ENCODE measurements at regions not wholly inside any gene's neighbourhood (a gene's known extent, or its start where the extent isn't known, plus 50 kb on each side); places are given as distances from the start of the nearest gene placed in this dataset.

DNA sequence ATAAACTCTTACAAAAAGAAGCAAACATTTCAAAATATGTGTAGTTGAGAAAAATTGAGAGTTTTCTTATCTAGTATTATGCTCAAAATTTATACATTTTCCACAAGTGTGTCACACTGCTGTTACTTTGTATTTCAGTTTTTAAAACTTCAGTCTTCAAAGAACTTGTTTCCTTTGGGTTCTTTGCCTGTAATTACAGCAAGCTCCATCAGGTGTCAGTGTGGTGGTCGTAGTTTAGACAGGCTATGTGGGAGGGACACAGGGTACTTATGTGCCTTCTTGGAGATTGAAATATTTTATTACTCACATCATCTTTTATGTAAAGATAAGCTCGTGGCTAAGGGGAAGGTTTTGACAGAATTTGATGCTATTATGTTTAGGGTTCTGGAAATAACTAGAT lies 360.5 kb downstream of the FGFR2 start:
- no peak overlapping the region for H3K4me3 ChIP-seq (ENCODE audit: low read length, poor library complexity, severe bottlenecking)
- no peaks in the 10 kb centered on the region for H3K36me3 ChIP-seq (ENCODE audit: insufficient read depth, low read length)
- TF ChIP-seq EZH2phosphoT487 (IDR thresholded peaks at IDR 0.05; ENCODE audit: borderline replicate concordance), result no peak
- TF ChIP-seq, protein P1, sequence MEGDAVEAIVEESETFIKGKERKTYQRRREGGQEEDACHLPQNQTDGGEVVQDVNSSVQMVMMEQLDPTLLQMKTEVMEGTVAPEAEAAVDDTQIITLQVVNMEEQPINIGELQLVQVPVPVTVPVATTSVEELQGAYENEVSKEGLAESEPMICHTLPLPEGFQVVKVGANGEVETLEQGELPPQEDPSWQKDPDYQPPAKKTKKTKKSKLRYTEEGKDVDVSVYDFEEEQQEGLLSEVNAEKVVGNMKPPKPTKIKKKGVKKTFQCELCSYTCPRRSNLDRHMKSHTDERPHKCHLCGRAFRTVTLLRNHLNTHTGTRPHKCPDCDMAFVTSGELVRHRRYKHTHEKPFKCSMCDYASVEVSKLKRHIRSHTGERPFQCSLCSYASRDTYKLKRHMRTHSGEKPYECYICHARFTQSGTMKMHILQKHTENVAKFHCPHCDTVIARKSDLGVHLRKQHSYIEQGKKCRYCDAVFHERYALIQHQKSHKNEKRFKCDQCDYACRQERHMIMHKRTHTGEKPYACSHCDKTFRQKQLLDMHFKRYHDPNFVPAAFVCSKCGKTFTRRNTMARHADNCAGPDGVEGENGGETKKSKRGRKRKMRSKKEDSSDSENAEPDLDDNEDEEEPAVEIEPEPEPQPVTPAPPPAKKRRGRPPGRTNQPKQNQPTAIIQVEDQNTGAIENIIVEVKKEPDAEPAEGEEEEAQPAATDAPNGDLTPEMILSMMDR (conservative IDR thresholded peaks at IDR 0.05; ENCODE audit: low read length), result no peak; the same call in 1 of the 2 replicates
- no peaks in the 10 kb centered on the region for H3K9me2 ChIP-seq (replicated peaks; ENCODE audit: low read depth, low read length)
- H4K20me1 ChIP-seq (ENCODE audit: insufficient read depth, low read length, poor library complexity, severe bottlenecking), result no peaks in the 10 kb centered on the region
- H3K27me3 ChIP-seq (ENCODE audit: insufficient read depth, low read length, poor library complexity, severe bottlenecking), result no peaks in the 10 kb centered on the region
- no peak overlapping the region for H2AFZ ChIP-seq (ENCODE audit: low read length)
- H3K4me1 ChIP-seq (ENCODE audit: insufficient read depth, low read length, poor library complexity, severe bottlenecking), result no peaks in the 10 kb centered on the region
- H3K4me2 ChIP-seq (ENCODE audit: low read depth, low read length, poor library complexity, severe bottlenecking), result no peak overlapping the region
- no peaks in the 10 kb centered on the region for H3F3A ChIP-seq (ENCODE audit: low read depth)
- peaks cover 6% of the 10 kb centered on the region; the same call in 1 of the 2 replicates for H3K9me3 ChIP-seq (ENCODE audit: insufficient read depth, low read depth, low read length)
- H3K79me2 ChIP-seq (ENCODE audit: insufficient read depth, low read length), result no peaks in the 10 kb centered on the region
- no peak overlapping the region for H3K9ac ChIP-seq (ENCODE audit: low read depth, low read length, poor library complexity, severe bottlenecking)

GRCh38 chr10:121240011-121240410 lies 358.2 kb downstream of the FGFR2 start:
- Histone ChIP-seq H3K9me2 (replicated peaks; ENCODE audit: low read depth, low read length) (no peaks in the 10 kb centered on the region), H2AFZ (ENCODE audit: low read length) (no peak overlapping the region), H3K4me1 (ENCODE audit: insufficient read depth, low read length, poor library complexity, severe bottlenecking) (no peaks in the 10 kb centered on the region), H3K4me3 (ENCODE audit: low read length, poor library complexity, severe bottlenecking) (no peak overlapping the region), H3F3A (ENCODE audit: low read depth) (no peaks in the 10 kb centered on the region), H3K79me2 (ENCODE audit: insufficient read depth, low read length) (no peaks in the 10 kb centered on the region), H3K9me3 (ENCODE audit: insufficient read depth, low read depth, low read length) (peaks cover 6% of the 10 kb centered on the region; the same call in 1 of the 2 replicates), H3K27me3 (ENCODE audit: insufficient read depth, low read length, poor library complexity, severe bottlenecking) (no peaks in the 10 kb centered on the region), H3K9ac (ENCODE audit: low read depth, low read length, poor library complexity, severe bottlenecking) (no peak overlapping the region), H3K4me2 (ENCODE audit: low read depth, low read length, poor library complexity, severe bottlenecking) (no peak overlapping the region), H4K20me1 (ENCODE audit: insufficient read depth, low read length, poor library complexity, severe bottlenecking) (no peaks in the 10 kb centered on the region), H3K36me3 (ENCODE audit: insufficient read depth, low read length) (no peaks in the 10 kb centered on the region)
- TF ChIP-seq, protein P1 (conservative IDR thresholded peaks at IDR 0.05; ENCODE audit: low read length), result no peak
- TF ChIP-seq EZH2phosphoT487 (IDR thresholded peaks at IDR 0.05; ENCODE audit: borderline replicate concordance), result no peak

GRCh38 chr10:121240556-121240955 lies 357.7 kb downstream of the FGFR2 start:
- Histone ChIP-seq H3K9me2 (replicated peaks; ENCODE audit: low read depth, low read length) (no peaks in the 10 kb centered on the region), H3K4me2 (ENCODE audit: low read depth, low read length, poor library complexity, severe bottlenecking) (no peak overlapping the region), H3K27me3 (ENCODE audit: insufficient read depth, low read length, poor library complexity, severe bottlenecking) (no peaks in the 10 kb centered on the region), H3F3A (ENCODE audit: low read depth) (no peaks in the 10 kb centered on the region), H3K9me3 (ENCODE audit: insufficient read depth, low read depth, low read length) (peaks cover 6% of the 10 kb centered on the region; the same call in 1 of the 2 replicates), H2AFZ (ENCODE audit: low read length) (no peak overlapping the region), H3K4me1 (ENCODE audit: insufficient read depth, low read length, poor library complexity, severe bottlenecking) (no peaks in the 10 kb centered on the region), H3K79me2 (ENCODE audit: insufficient read depth, low read length) (no peaks in the 10 kb centered on the region), H3K4me3 (ENCODE audit: low read length, poor library complexity, severe bottlenecking) (no peak overlapping the region), H4K20me1 (ENCODE audit: insufficient read depth, low read length, poor library complexity, severe bottlenecking) (no peaks in the 10 kb centered on the region), H3K36me3 (ENCODE audit: insufficient read depth, low read length) (no peaks in the 10 kb centered on the region), H3K9ac (ENCODE audit: low read depth, low read length, poor library complexity, severe bottlenecking) (no peak overlapping the region)
- TF ChIP-seq EZH2phosphoT487 (IDR thresholded peaks at IDR 0.05; ENCODE audit: borderline replicate concordance), result no peak
- TF ChIP-seq, protein P1 (conservative IDR thresholded peaks at IDR 0.05; ENCODE audit: low read length), result no peak
